ENCODE measurements at regions not wholly inside any gene's neighbourhood (a gene's known extent, or its start where the extent isn't known, plus 50 kb on each side); places are given as distances from the start of the nearest gene placed in this dataset.

DNA sequence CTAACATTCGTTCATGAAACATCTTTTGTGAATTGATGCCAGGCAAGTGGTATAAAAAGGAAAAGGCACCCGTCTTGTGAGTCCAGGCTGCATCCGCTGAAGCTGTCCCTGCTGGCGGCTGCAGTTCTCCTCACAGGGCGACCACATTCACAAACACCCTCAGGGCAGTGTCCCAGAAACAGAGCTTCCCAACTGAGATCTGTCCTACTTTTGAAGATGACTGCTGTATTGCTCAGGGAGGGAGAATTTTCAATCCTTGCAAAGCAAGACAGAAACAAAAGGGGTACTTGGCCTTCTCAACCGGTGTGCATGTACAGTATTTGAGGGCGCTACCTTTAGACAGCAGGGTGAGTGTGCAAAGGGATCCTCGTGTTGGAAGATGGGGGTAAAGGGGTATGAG lies 316.1 kb downstream of the GADD45G start:
- Mint-ChIP-seq H3K4me1 (ENCODE audit: unreplicated experiment) (peaks cover 46% of the 10 kb centered on the region), H3K9me3 (ENCODE audit: unreplicated experiment) (no peaks in the 10 kb centered on the region), H3K27me3 (ENCODE audit: unreplicated experiment) (no peaks in the 10 kb centered on the region), H3K36me3 (ENCODE audit: unreplicated experiment) (no peaks in the 10 kb centered on the region), H3K27ac (ENCODE audit: unreplicated experiment) (peak overlapping the region; percentile 85), H3K4me3 (ENCODE audit: unreplicated experiment) (no peak overlapping the region)
- TF ChIP-seq, protein P1, sequence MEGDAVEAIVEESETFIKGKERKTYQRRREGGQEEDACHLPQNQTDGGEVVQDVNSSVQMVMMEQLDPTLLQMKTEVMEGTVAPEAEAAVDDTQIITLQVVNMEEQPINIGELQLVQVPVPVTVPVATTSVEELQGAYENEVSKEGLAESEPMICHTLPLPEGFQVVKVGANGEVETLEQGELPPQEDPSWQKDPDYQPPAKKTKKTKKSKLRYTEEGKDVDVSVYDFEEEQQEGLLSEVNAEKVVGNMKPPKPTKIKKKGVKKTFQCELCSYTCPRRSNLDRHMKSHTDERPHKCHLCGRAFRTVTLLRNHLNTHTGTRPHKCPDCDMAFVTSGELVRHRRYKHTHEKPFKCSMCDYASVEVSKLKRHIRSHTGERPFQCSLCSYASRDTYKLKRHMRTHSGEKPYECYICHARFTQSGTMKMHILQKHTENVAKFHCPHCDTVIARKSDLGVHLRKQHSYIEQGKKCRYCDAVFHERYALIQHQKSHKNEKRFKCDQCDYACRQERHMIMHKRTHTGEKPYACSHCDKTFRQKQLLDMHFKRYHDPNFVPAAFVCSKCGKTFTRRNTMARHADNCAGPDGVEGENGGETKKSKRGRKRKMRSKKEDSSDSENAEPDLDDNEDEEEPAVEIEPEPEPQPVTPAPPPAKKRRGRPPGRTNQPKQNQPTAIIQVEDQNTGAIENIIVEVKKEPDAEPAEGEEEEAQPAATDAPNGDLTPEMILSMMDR (IDR thresholded peaks at IDR 0.05) = no peak
- peak; percentile 83 for DNase-seq (ENCODE audit: extremely low spot score, unreplicated experiment)

DNA sequence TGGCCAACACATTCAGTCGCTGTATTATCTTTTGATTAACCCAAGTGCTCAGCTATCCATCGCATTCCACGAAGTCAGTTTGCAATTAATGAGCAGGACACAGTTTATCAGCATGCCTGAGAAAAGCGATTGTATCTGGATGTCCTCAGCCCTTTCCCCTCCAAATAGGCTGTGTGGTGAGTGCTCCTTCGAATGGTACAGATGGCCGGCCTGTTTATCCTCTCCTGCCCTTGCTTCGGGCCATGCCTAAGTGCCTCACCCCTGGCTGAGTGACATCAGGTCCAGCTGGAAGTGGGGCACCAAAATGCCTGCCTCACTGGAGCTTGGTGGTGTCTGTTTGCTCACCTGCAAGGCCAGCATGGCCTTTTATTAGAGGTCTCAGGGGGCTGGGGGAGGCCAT lies 317.3 kb downstream of the GADD45G start:
- peak; percentile 60 for DNase-seq (ENCODE audit: extremely low spot score, unreplicated experiment)
- peaks cover 44% of the 10 kb centered on the region for H3K4me1 Mint-ChIP-seq (ENCODE audit: unreplicated experiment)
- no peaks in the 10 kb centered on the region for H3K9me3 Mint-ChIP-seq (ENCODE audit: unreplicated experiment)
- H3K27ac Mint-ChIP-seq (ENCODE audit: unreplicated experiment) = no peak overlapping the region
- no peaks in the 10 kb centered on the region for H3K36me3 Mint-ChIP-seq (ENCODE audit: unreplicated experiment)
- H3K4me3 Mint-ChIP-seq (ENCODE audit: unreplicated experiment) = no peak overlapping the region
- TF ChIP-seq, protein P1 (IDR thresholded peaks at IDR 0.05) = no peak
- peaks cover 3% of the 10 kb centered on the region for H3K27me3 Mint-ChIP-seq (ENCODE audit: unreplicated experiment)

- TF ChIP-seq, protein P1 (IDR thresholded peaks at IDR 0.05) = no peak
- H3K27ac Mint-ChIP-seq (ENCODE audit: unreplicated experiment) = no peak overlapping the region
- peaks cover 39% of the 10 kb centered on the region for H3K4me1 Mint-ChIP-seq (ENCODE audit: unreplicated experiment)
- H3K36me3 Mint-ChIP-seq (ENCODE audit: unreplicated experiment) = no peaks in the 10 kb centered on the region
- peaks cover 3% of the 10 kb centered on the region for H3K27me3 Mint-ChIP-seq (ENCODE audit: unreplicated experiment)
- H3K9me3 Mint-ChIP-seq (ENCODE audit: unreplicated experiment) = no peaks in the 10 kb centered on the region
- peak; percentile 74 for DNase-seq (ENCODE audit: extremely low spot score, unreplicated experiment)
- H3K4me3 Mint-ChIP-seq (ENCODE audit: unreplicated experiment) = no peak overlapping the region
These were observed 318.4 kb downstream of the GADD45G start for GRCh38 chr9:89923174-89923573.

DNA sequence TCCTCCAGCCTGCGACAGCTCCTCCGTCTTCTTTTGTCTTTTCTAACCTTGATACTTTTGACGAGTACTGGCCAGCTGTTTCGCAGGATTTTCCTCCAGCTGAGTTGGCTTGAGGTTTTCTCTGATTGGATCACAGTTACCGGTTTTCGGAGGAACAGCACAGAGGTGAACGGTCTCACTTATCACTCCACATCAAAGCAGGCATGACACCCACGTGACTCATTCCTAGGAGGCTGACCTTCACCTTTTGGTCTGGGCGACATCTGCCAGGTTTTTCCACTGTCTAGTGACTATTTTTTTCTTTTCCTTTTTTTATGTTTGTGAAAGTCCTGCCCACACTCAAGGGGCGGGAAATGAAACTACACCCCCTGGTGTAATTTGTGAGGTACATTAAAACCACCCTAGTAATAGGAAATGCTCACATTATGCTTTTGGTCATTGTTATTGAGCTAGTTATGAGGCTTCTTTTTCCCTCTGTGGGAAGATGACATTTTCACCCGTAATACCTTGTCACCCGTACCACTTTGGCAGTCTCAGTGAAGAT lies 319.2 kb downstream of the GADD45G start:
- Mint-ChIP-seq H3K4me1 (ENCODE audit: unreplicated experiment) (peaks cover 39% of the 10 kb centered on the region), H3K27ac (ENCODE audit: unreplicated experiment) (no peak overlapping the region), H3K4me3 (ENCODE audit: unreplicated experiment) (no peak overlapping the region), H3K36me3 (ENCODE audit: unreplicated experiment) (no peaks in the 10 kb centered on the region), H3K27me3 (ENCODE audit: unreplicated experiment) (peaks cover 3% of the 10 kb centered on the region), H3K9me3 (ENCODE audit: unreplicated experiment) (no peaks in the 10 kb centered on the region)
- DNase-seq (ENCODE audit: extremely low spot score, unreplicated experiment) = no peak
- TF ChIP-seq, protein P1 (IDR thresholded peaks at IDR 0.05) = no peak

DNA sequence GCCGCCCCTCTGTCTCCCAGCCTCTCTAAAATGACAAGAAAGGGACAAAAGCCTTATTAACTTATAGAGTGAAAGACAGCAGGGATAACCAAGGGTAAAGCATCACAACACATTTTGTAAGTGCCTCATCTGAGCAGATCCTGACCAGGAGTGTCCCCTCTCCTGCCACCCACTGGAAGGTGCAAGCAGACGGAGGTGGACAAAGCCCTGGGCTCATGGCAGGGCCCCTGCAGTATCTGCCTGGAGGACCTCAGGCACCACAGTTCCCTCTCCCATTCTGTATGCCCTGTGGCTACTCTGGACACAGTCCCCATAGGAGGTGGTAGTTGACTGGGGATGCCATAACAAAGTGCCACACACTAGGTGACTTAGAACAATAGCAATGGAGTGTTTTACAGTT lies 319.8 kb downstream of the GADD45G start:
- H3K4me3 Mint-ChIP-seq (ENCODE audit: unreplicated experiment) = no peak overlapping the region
- no peaks in the 10 kb centered on the region for H3K9me3 Mint-ChIP-seq (ENCODE audit: unreplicated experiment)
- TF ChIP-seq, protein P1 (IDR thresholded peaks at IDR 0.05) = no peak
- peaks cover 3% of the 10 kb centered on the region for H3K27me3 Mint-ChIP-seq (ENCODE audit: unreplicated experiment)
- H3K36me3 Mint-ChIP-seq (ENCODE audit: unreplicated experiment) = no peaks in the 10 kb centered on the region
- H3K4me1 Mint-ChIP-seq (ENCODE audit: unreplicated experiment) = peaks cover 41% of the 10 kb centered on the region
- peak; percentile 51 for DNase-seq (ENCODE audit: extremely low spot score, unreplicated experiment)
- no peak overlapping the region for H3K27ac Mint-ChIP-seq (ENCODE audit: unreplicated experiment)
